Thymus (tissue), 11 donors: ENCODE measurements at regions not wholly inside any gene's neighbourhood (a gene's known extent, or its start where the extent isn't known, plus 50 kb on each side); places are given as distances from the start of the nearest gene placed in this dataset.
"Not testable (repeated sequence)": the region's sequence is repeated elsewhere in the genome, so short reads cannot be mapped to it uniquely, and the experiment has no call there.

ENCODE experiments used
- DNase-seq, 9 donors: peaks; one replicate each; pipeline ENCODE4 v3.0.0-alpha.2; 2013; ENCODE audit warnings: low spot score in 9 of 9, low read depth in 6 of 9, missing footprints in 1 of 9
- H3K27ac ChIP-seq, 2 donors: one replicate each; pipeline ENCODE4 v1.5.1; 2013; ENCODE audit warnings: control low read depth in 1 of 2, low read depth in 1 of 2, low read length in 1 of 2, mild to moderate bottlenecking in 1 of 2, moderate library complexity in 1 of 2
- H3K27me3 ChIP-seq, 2 donors: one replicate each; pipeline ENCODE4 v1.5.1; 2013; ENCODE audit warnings: low read length in 1 of 2; ENCODE audit not compliant: control insufficient read depth in 2 of 2, insufficient read depth in 1 of 2
- H3K36me3 ChIP-seq, 2 donors: one replicate each; pipeline ENCODE4 v1.5.1; 2013; ENCODE audit warnings: low read length in 1 of 2, mild to moderate bottlenecking in 1 of 2, moderate library complexity in 1 of 2; ENCODE audit not compliant: control insufficient read depth in 2 of 2, insufficient read depth in 2 of 2
- H3K4me1 ChIP-seq, 2 donors: one replicate each; pipeline ENCODE4 v1.5.1; 2013; ENCODE audit warnings: low read length in 2 of 2; ENCODE audit not compliant: control insufficient read depth in 2 of 2, insufficient read depth in 2 of 2
- H3K4me3 ChIP-seq, 2 donors: one replicate each; pipeline ENCODE4 v1.5.1; 2013; ENCODE audit warnings: low read length in 2 of 2, control low read depth in 1 of 2, mild to moderate bottlenecking in 1 of 2
- H3K9me3 ChIP-seq, 2 donors: one replicate each; pipeline ENCODE4 v1.5.1; 2013; ENCODE audit warnings: low read length in 1 of 2, mild to moderate bottlenecking in 1 of 2; ENCODE audit not compliant: control insufficient read depth in 2 of 2, insufficient read depth in 1 of 2
- WGBS: extraction: QIAGEN DNeasy Blood & Tissue Kit; methylation state at CpG from one replicate; pipeline ENCODE4 v1.1.7; 2013; 5-methylcytosine and 5-hydroxymethylcytosine counted together
- donor health status: healthy.

DNA sequence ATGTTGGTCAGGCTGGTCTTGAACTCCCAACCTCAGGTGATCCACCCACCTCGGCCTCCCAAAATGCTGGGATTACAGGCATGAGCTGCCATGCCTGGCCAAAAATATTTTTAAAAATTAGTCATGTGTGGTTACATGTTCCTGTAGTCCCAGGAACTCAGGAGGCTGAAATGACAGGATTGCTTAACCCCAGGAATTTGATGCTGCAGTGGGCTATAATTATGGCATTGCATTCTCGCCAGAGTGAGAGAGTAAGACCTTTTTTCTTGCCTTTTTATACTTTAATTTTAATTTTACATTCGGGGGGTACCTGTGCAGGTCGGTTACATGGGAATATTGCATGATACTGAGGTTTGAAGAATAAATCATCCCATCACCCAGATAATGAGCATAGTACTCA lies 86.6 kb upstream of the ZNF92 start:
- Histone ChIP-seq H3K27me3 (no peaks in the 10 kb centered on the region), H3K9me3 (no peaks in the 10 kb centered on the region), H3K4me1 (no peaks in the 10 kb centered on the region), H3K27ac (no peak overlapping the region), H3K4me3 (no peak overlapping the region), H3K36me3 (no peaks in the 10 kb centered on the region)
- DNase-seq = no peak
- WGBS = 93% methylated on average over 4 of the region's 4 CpGs

DNA sequence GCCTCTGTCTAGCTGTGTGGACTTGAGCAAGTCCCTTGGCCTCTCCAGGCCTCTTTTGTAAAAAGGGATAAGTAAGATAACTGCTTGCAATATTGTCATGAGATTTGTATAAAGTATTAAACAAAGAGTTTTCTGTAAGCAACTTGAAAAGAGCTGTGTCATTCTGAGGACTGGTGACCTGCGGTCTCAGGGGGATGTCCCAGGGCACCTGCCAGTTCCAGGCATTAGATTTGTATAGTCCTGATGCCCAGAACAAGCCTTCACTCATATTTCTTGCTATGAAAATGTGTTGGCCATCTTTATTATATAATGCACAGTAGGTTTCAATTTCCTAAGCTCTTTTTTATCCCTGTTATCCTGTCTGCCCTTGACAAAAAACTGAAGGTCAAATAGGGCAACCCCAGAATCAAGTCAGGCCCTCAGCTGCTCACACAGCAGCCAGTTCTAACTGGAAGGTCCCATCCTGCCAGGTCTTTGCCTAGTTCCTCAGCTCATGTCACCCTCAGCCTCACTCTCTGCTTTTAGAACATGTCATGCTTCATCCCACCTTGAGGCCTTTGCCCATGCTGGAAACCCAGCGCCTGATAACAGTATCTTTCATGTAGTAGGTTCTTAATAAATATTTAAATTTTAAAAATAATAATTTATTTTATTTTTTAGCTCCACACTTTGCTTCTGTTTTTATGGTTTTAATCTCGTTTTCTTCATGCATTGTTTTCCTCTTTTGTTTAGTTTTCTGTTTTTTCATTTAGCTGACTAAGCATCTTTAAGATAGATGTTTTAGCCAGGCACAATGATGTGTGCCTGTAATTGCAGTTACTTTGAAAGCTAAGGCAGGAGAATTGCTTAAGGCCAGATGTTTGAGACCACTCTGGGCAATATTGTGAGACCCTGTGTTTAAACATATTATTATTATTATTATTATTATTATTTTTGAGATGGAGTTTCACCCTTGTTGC lies 87.5 kb upstream of the ZNF92 start:
- DNase-seq = no peak
- no peaks in the 10 kb centered on the region for H3K4me1 ChIP-seq
- H3K27me3 ChIP-seq = no peaks in the 10 kb centered on the region
- 91% methylated on average over 3 of the region's 3 CpGs for WGBS
- H3K27ac ChIP-seq = no peak overlapping the region
- H3K4me3 ChIP-seq = no peak overlapping the region
- H3K9me3 ChIP-seq = no peaks in the 10 kb centered on the region
- no peaks in the 10 kb centered on the region for H3K36me3 ChIP-seq

DNA sequence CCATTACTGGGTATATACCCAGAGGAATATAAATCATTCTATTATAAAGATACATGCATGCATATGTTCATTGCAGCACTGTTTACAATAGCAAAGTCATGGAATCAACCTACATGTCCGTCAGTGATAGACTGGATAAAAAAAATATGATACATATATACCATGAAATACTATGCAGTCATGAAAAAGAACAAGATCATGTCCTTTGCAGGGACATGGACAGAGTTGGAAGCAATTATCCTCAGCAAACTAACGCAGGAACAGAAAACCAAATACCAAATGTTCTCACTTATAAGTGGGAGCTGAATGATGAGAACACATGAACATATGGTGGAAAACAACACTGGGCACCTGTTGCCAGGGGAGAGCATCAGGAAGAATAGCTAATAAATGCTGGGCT lies 88.4 kb upstream of the ZNF92 start:
- H3K27me3 ChIP-seq, H3K4me3 ChIP-seq: not testable (repeated sequence)
- WGBS = 98% methylated on average over 2 of the region's 2 CpGs

DNA sequence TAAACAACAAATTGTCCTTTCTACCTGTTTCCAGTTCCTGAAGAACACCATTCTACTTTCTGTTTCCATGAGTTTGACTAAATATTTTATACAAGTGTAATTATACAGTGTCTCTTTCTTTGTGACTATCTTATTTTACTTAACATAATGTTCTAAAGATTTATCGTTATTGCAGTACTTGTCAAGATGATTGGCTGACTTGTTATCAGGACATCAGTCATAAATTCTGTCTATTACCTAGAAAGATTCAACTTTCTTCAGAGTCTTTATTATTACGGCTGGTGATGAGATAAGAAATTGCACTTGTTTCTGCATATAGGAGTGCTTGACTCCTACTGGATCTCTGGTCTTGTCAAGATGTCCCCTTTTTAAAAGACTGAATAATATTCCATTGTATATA lies 93.9 kb upstream of the ZNF92 start:
- Histone ChIP-seq H3K4me1 (no peaks in the 10 kb centered on the region), H3K9me3 (peaks cover 0 to 8% of the 10 kb centered on the region in 2 donors), H3K4me3 (no peak overlapping the region), H3K27ac (no peak overlapping the region), H3K36me3 (no peaks in the 10 kb centered on the region), H3K27me3 (no peaks in the 10 kb centered on the region)
- DNase-seq = no peak
- WGBS = 95% methylated on average over 2 of the region's 2 CpGs

More for the DNA sequence above, 88.4 kb upstream of the ZNF92 start:
- not testable (repeated sequence) for H3K36me3 ChIP-seq, H3K4me1 ChIP-seq, DNase-seq, H3K9me3 ChIP-seq, H3K27ac ChIP-seq

DNA sequence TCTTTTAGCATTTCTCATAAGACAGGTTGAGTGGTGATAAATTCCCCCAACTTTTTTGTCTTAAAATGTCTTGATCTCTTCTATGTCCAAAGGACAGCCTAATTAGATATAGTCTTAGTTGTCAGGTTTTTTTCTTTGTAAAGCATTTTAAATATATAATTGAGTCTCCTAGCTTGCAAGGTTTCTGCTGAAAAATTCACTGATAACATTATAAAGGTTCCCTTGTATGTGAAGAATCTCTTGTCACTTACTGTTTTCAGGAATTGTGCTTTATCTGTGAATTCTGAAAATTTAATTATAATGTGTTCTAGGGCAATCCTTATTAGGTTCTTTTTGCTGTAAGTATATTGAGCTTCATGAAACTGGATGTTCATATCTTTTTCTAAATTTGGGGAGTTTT lies 96.8 kb upstream of the ZNF92 start:
- H3K36me3 ChIP-seq = no peaks in the 10 kb centered on the region
- H3K27me3 ChIP-seq = no peaks in the 10 kb centered on the region
- no peak for DNase-seq

DNA sequence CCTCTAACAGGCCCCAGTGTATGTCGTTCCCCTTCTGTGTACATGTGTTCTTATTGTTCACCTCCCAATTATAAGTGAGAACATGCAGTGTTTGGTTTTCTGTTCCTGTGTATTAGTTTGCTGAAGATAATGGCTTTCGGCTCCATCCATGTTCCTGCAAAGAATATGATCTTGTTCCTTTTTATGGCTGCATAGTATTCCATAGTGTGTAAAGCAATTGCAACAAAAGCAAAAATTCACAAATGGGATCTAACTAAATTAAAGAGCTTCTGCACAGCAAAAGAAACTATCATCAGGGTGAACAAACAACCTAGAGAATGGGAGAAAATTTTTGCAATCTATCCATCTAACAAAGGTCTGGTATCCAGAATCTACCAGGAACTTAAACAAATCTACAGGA lies 102.2 kb upstream of the ZNF92 start:
- H3K4me1 ChIP-seq = peaks cover 0 to 12% of the 10 kb centered on the region in 2 donors
- H3K36me3 ChIP-seq, H3K27ac ChIP-seq, H3K4me3 ChIP-seq, DNase-seq, H3K9me3 ChIP-seq, H3K27me3 ChIP-seq: not testable (repeated sequence)
- WGBS = 94% methylated on average over 2 of the region's 2 CpGs

More for the DNA sequence above, 96.8 kb upstream of the ZNF92 start:
- Histone ChIP-seq H3K4me1 (no peaks in the 10 kb centered on the region), H3K9me3 (peaks cover 0 to 8% of the 10 kb centered on the region in 2 donors), H3K4me3 (no peak overlapping the region), H3K27ac (no peak overlapping the region)

DNA sequence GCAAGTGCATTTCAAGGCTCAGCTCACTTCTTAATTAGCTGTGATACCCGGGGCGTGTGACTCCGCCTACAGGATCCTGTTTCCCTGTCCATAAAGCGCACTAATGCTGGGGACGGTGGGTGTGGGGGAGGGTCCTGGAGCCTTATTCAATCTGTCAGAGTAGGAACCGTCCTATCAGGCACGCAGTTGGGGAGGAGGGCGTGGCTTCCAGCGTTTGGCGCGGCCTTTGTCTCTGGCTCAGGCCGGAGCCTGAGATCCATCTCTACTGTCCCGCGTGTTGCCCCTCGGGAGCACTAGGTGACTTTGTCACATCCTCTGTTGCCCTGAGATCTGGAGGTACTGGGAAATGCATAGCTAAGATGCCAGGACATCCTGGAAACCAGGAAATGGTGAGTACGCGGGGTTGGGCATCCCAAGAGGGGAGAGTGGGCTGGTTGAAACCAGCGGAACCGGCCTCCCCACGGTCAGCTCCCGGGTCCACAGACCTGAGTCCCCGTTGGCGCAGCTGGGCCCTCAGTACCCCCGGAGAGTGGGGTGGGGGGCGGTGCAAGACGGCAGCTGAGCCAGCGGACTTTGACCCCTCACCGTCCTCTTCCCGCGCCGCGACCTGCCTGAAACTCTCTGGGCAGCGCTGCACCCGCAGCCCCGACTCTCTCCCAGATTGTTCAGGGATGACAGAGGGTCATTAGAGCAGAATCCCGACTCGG lies 104.4 kb upstream of the ZNF92 start:
- Histone ChIP-seq H3K9me3 (no peaks in the 10 kb centered on the region), H3K4me1 (peaks cover 0 to 17% of the 10 kb centered on the region in 2 donors), H3K27me3 (peaks cover 0 to 9% of the 10 kb centered on the region in 2 donors), H3K27ac (no peak overlapping the region), H3K4me3 (peak overlapping the region; percentile 39 to 70), H3K36me3 (no peaks in the 10 kb centered on the region)
- DNase-seq = peak in 5 of 9 donors; percentile 22 to 77 (median 36)
- WGBS = 2% methylated on average over 37 of the region's 37 CpGs

DNA sequence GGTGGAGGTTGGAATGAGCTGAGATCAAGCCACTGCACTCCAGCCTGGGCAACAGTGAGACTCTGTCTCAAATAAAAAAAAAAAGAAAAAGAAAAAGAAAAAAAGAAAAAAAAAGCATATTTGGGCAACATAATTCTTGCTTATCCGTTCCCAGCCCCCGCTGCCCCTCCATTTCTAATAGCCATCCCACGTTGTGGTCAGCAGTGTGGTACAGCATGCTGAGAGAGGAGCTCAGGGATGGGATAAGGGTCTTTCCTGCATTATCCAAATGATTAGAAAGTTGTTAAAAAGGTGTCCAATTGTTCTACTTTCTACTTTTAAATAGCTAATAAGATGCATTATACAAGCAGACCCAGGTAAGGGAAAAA lies 104.9 kb upstream of the ZNF92 start:
- DNase-seq = no peak
- no peaks in the 10 kb centered on the region for H3K36me3 ChIP-seq
- H3K4me3 ChIP-seq = peak overlapping the region in 1 of 2 donors; percentile 70
- H3K9me3 ChIP-seq = no peaks in the 10 kb centered on the region
- WGBS = 51% methylated on average over 3 of the region's 3 CpGs
- peaks cover 0 to 17% of the 10 kb centered on the region in 2 donors for H3K4me1 ChIP-seq
- no peak overlapping the region for H3K27ac ChIP-seq
- peaks cover 0 to 9% of the 10 kb centered on the region in 2 donors for H3K27me3 ChIP-seq

DNA sequence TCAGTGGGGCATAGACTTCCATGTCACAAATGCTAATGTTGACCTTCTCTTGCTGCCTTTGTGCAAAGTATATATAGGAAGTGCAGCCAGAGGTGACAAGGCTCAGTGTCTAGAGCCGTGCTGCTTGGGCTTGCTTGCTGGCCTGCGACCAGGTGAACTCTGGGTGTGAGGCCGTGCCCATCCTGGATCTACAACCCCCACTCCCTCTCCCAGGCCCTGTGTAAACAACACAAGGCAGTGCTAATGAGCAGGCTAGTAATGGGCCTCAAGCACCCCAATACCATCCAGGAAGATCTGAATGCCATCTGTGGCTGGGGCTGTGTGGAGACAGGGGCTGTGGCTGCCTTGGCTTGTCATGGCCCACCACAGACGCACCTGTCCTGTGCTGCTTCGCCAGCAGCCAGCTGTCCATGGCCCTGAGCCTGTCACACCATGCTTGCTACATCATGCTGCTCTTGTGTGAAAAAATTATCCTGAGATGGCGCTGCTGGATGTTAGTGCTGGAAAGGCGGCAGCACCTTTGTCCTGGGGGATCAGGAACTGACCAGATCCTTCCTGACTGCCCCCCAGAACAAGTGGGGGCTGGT lies 107.6 kb upstream of the ZNF92 start:
- Histone ChIP-seq H3K4me1 (peaks cover 0 to 17% of the 10 kb centered on the region in 2 donors), H3K27me3 (peaks cover 0 to 9% of the 10 kb centered on the region in 2 donors), H3K36me3 (no peaks in the 10 kb centered on the region), H3K4me3 (no peak overlapping the region), H3K27ac (no peak overlapping the region), H3K9me3 (no peaks in the 10 kb centered on the region)
- no peak for DNase-seq
- 81% methylated on average over 7 of the region's 7 CpGs for WGBS
